ENCODE measurements at regions not wholly inside any gene's neighbourhood (a gene's known extent, or its start where the extent isn't known, plus 50 kb on each side); places are given as distances from the start of the nearest gene placed in this dataset.

GRCh38 chr6:147078602-147079001 is 125.6 kb upstream of the STXBP5 start:
- DNase-seq (ENCODE audit: low read depth in 1 of 2, low spot score in 1 of 2): no peak
- TF ChIP-seq, protein P1, sequence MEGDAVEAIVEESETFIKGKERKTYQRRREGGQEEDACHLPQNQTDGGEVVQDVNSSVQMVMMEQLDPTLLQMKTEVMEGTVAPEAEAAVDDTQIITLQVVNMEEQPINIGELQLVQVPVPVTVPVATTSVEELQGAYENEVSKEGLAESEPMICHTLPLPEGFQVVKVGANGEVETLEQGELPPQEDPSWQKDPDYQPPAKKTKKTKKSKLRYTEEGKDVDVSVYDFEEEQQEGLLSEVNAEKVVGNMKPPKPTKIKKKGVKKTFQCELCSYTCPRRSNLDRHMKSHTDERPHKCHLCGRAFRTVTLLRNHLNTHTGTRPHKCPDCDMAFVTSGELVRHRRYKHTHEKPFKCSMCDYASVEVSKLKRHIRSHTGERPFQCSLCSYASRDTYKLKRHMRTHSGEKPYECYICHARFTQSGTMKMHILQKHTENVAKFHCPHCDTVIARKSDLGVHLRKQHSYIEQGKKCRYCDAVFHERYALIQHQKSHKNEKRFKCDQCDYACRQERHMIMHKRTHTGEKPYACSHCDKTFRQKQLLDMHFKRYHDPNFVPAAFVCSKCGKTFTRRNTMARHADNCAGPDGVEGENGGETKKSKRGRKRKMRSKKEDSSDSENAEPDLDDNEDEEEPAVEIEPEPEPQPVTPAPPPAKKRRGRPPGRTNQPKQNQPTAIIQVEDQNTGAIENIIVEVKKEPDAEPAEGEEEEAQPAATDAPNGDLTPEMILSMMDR (IDR thresholded peaks at IDR 0.05; ENCODE audit: low read depth, low read length): no peak
- no peaks in the 10 kb centered on the region for H3K27me3 ChIP-seq
- no peaks in the 10 kb centered on the region for H3K4me1 ChIP-seq (ENCODE audit: low read depth)
- no peaks in the 10 kb centered on the region for H3K36me3 ChIP-seq
- no peak overlapping the region for H3K27ac ChIP-seq
- H3K9me3 ChIP-seq (ENCODE audit: low read depth): no peaks in the 10 kb centered on the region
- H3K4me3 ChIP-seq: no peak overlapping the region

DNA sequence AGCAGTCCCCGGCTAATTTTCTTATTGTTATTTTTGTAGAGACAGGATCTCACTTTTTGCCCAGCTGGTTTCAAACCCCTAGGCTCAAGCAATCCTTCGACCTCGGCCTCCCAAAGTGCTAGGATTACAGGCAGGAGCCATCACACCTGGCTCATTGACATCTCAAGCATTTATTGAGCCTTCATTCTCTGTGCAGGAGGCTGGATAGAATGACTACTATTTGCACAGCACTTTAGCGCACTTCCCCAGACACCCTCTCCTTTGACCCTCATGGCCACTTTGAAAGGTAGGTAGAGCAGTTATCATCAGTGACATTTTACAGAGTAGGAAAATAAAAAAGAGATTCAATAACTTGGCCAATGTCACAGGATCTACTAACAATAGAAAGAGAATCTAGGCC is 124.0 kb upstream of the STXBP5 start:
- Histone ChIP-seq H3K4me1 (ENCODE audit: low read depth) (no peaks in the 10 kb centered on the region), H3K4me3 (no peak overlapping the region), H3K27ac (no peak overlapping the region), H3K9me3 (ENCODE audit: low read depth) (no peaks in the 10 kb centered on the region), H3K27me3 (no peaks in the 10 kb centered on the region), H3K36me3 (no peaks in the 10 kb centered on the region)
- DNase-seq (ENCODE audit: low read depth in 1 of 2, low spot score in 1 of 2): no peak
- TF ChIP-seq, protein P1 (IDR thresholded peaks at IDR 0.05; ENCODE audit: low read depth, low read length): no peak

- Histone ChIP-seq H3K9me3 (ENCODE audit: low read depth) (no peaks in the 10 kb centered on the region), H3K27ac (no peak overlapping the region), H3K4me3 (no peak overlapping the region), H3K27me3 (no peaks in the 10 kb centered on the region), H3K4me1 (ENCODE audit: low read depth) (no peaks in the 10 kb centered on the region), H3K36me3 (no peaks in the 10 kb centered on the region)
- TF ChIP-seq, protein P1 (IDR thresholded peaks at IDR 0.05; ENCODE audit: low read depth, low read length): no peak
- no peak for DNase-seq (ENCODE audit: low read depth in 1 of 2, low spot score in 1 of 2)
These were observed 123.1 kb upstream of the STXBP5 start for GRCh38 chr6:147081076-147081609.

DNA sequence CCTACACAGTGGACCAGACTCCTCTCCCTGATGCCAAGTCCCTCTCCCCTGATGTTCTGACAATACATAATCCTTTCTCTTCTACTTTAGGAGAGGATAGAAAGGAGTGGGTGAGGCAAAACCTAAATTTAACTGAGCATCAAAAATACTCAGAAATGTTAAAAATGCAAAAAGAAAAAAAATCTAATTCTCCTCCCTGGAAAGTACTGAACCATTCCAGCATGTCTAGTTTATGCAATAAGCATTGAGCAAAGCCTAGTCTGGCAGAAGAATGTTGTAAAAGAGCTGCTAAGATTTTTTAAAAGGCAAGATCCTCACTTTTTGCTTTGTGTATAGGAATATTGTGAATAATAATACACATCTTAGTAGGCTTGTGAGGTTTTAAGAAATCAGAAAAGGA is 116.6 kb upstream of the STXBP5 start:
- Histone ChIP-seq H3K4me3 (no peak overlapping the region), H3K4me1 (ENCODE audit: low read depth) (no peaks in the 10 kb centered on the region), H3K9me3 (ENCODE audit: low read depth) (no peaks in the 10 kb centered on the region), H3K27ac (no peak overlapping the region), H3K36me3 (no peaks in the 10 kb centered on the region), H3K27me3 (no peaks in the 10 kb centered on the region)
- peak in 1 of 2 donors; percentile 24 for DNase-seq (ENCODE audit: low read depth in 1 of 2, low spot score in 1 of 2)
- TF ChIP-seq, protein P1 (IDR thresholded peaks at IDR 0.05; ENCODE audit: low read depth, low read length): no peak

GRCh38 chr6:147088861-147089260 is 115.4 kb upstream of the STXBP5 start:
- DNase-seq (ENCODE audit: low read depth in 1 of 2, low spot score in 1 of 2): no peak
- Histone ChIP-seq H3K36me3 (no peaks in the 10 kb centered on the region), H3K4me3 (no peak overlapping the region), H3K27ac (no peak overlapping the region), H3K27me3 (no peaks in the 10 kb centered on the region), H3K9me3 (ENCODE audit: low read depth) (no peaks in the 10 kb centered on the region), H3K4me1 (ENCODE audit: low read depth) (no peaks in the 10 kb centered on the region)
- TF ChIP-seq, protein P1 (IDR thresholded peaks at IDR 0.05; ENCODE audit: low read depth, low read length): no peak

- no peak for DNase-seq (ENCODE audit: low read depth in 1 of 2, low spot score in 1 of 2)
- no peak overlapping the region for H3K4me3 ChIP-seq
- H3K27me3 ChIP-seq: no peaks in the 10 kb centered on the region
- no peaks in the 10 kb centered on the region for H3K36me3 ChIP-seq
- no peaks in the 10 kb centered on the region for H3K9me3 ChIP-seq (ENCODE audit: low read depth)
- H3K27ac ChIP-seq: no peak overlapping the region
- H3K4me1 ChIP-seq (ENCODE audit: low read depth): no peaks in the 10 kb centered on the region
- TF ChIP-seq, protein P1 (IDR thresholded peaks at IDR 0.05; ENCODE audit: low read depth, low read length): no peak
These were observed 108.9 kb upstream of the STXBP5 start for GRCh38 chr6:147095316-147095715.

Data from cardiac muscle cell (in vitro differentiated cells and primary cell).